ENCODE measurements at regions not wholly inside any gene's neighbourhood (a gene's known extent, or its start where the extent isn't known, plus 50 kb on each side); places are given as distances from the start of the nearest gene placed in this dataset.

DNA sequence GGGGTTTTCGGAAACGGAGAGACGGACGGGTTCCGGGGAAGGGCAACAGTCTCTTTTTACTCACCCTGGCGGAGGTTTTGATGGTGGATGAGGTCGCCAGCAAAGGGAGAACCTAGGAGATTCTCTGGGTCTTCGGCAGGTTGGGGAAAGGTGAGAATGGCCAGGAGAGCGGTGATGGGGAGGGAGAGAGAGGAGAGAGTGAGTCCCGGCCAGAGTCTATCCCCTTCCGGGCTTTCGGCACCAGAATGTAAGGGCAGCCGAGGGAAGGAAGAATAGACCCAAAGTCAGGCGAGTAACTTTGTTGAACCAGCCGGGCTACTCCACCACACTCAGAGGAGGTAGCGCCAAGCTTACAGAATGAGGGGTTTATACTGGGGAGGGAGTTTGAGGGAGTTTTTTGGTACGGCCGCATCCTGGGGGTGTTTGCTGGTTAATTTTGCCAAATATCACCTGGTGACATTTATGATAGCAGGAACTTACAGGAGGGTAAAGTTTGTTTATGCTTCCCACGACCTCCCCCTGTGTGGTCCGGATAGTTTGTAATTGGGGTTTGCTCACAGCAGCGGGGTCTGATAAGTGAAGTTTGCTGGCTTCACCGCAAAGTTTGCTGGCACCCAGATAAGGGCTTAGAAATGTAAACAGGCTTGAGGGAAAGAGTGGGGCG is 141.1 kb upstream of the ETV3 start:
- DNase-seq (ENCODE audit: low spot score in 2 of 2), result no peak
- 18 to 69% methylated on average over 23 of the region's 23 CpGs for WGBS, 2 donors
- Histone ChIP-seq H3K9me3 (no peaks in the 10 kb centered on the region), H3K4me3 (no peak overlapping the region), H3K4me1 (no peaks in the 10 kb centered on the region), H3K27ac (no peak overlapping the region), H3K36me3 (no peaks in the 10 kb centered on the region), H3K27me3 (no peaks in the 10 kb centered on the region)
- TF ChIP-seq EP300 (IDR thresholded peaks at IDR 0.05) (no peak), POLR2A (IDR thresholded peaks at IDR 0.05) (no peak)
- TF ChIP-seq, protein P1, sequence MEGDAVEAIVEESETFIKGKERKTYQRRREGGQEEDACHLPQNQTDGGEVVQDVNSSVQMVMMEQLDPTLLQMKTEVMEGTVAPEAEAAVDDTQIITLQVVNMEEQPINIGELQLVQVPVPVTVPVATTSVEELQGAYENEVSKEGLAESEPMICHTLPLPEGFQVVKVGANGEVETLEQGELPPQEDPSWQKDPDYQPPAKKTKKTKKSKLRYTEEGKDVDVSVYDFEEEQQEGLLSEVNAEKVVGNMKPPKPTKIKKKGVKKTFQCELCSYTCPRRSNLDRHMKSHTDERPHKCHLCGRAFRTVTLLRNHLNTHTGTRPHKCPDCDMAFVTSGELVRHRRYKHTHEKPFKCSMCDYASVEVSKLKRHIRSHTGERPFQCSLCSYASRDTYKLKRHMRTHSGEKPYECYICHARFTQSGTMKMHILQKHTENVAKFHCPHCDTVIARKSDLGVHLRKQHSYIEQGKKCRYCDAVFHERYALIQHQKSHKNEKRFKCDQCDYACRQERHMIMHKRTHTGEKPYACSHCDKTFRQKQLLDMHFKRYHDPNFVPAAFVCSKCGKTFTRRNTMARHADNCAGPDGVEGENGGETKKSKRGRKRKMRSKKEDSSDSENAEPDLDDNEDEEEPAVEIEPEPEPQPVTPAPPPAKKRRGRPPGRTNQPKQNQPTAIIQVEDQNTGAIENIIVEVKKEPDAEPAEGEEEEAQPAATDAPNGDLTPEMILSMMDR (IDR thresholded peaks at IDR 0.05), result no peak

DNA sequence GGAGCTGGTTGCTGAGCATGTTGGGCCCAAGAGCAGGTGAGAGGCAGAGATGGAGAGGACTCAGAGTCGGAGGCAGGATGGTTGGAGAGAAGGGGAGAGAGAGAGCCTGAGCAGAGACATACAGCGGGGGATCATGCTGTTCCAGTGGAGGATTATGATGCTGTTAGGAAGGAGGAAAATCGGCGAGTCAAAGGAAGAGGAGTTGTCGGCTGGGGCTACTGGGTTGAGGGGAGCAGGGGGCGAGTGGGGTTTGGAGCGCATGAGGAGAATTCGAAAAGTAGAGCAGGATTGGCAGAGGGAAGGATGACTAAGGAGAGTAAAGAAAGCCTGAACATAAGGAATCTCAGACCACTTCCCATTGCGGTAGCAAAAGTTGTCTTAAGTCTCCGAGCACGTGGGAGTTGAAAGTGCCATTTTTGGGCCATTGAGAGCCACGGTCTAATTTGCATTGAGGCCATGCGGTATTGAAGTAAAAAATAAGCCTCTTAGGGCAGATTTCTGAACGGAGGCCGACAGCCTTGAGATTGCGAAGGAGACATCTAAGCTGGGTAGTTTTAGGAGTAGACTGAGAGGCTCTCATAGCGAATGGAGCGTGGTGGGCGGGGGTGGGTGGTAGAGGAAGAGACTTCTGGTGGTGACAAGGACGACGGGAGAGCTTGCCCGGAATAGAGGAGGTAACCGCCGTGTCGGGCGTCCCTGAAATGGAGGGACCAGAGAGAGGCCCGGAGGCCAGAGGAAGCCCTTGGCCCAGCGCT is 140.4 kb upstream of the ETV3 start:
- no peak for DNase-seq (ENCODE audit: low spot score in 2 of 2)
- H3K4me1 ChIP-seq, result no peaks in the 10 kb centered on the region
- H3K27ac ChIP-seq, result no peak overlapping the region
- no peaks in the 10 kb centered on the region for H3K9me3 ChIP-seq
- H3K27me3 ChIP-seq, result no peaks in the 10 kb centered on the region
- H3K4me3 ChIP-seq, result no peak overlapping the region
- TF ChIP-seq, protein P1 (IDR thresholded peaks at IDR 0.05), result no peak
- TF ChIP-seq EP300 (IDR thresholded peaks at IDR 0.05) (no peak), POLR2A (IDR thresholded peaks at IDR 0.05) (no peak)
- 61 to 91% methylated on average over 28 of the region's 28 CpGs for WGBS, 2 donors
- no peaks in the 10 kb centered on the region for H3K36me3 ChIP-seq

DNA sequence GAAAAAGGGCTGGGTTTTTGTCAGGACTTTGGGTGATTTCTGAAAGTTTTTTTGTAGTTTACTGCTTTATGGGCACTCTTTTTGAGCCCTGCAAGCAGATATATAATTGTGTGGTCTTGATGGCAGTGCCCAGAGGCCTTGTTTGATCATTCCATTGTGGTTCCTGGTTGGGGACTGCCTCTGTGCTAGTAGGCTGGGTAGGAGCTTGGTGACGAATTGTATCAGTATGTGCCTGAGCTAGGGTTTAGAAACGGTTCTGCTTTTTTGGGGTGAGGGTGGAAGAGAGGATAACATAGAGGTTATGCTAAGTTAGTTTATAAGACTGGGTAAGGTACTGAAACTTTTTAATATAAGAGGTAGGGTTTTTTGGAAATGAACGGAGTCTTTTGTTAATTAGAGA is 139.7 kb upstream of the ETV3 start:
- WGBS, 2 donors, result 53 to 69% methylated on average over 3 of the region's 3 CpGs
- no peaks in the 10 kb centered on the region for H3K36me3 ChIP-seq
- H3K27ac ChIP-seq, result no peak overlapping the region
- TF ChIP-seq, protein P1 (IDR thresholded peaks at IDR 0.05), result no peak
- H3K4me1 ChIP-seq, result no peaks in the 10 kb centered on the region
- no peak overlapping the region for H3K4me3 ChIP-seq
- no peaks in the 10 kb centered on the region for H3K9me3 ChIP-seq
- no peak for DNase-seq (ENCODE audit: low spot score in 2 of 2)
- H3K27me3 ChIP-seq, result no peaks in the 10 kb centered on the region

DNA sequence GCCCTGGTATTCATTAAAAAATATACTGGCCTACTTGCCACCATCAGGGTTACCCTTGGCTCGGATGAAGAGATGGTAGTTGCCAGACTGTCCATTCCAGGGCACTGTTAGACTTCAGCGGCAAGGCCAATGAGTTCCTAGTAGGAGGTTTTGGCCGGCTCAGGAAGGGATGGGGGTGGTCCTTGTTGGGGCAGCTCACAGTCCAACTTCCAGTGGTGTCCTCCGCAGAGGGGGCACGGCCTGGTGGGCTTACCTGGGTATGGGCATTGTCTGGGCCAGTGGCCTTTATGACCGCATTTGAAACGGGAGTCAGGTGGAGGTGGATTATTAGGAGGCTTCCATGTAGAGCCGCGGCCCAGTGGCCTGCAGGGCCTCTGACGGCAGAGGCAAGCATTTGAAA is 139.1 kb upstream of the ETV3 start:
- Histone ChIP-seq H3K27ac (no peak overlapping the region), H3K4me1 (no peaks in the 10 kb centered on the region), H3K4me3 (no peak overlapping the region), H3K9me3 (no peaks in the 10 kb centered on the region), H3K36me3 (no peaks in the 10 kb centered on the region), H3K27me3 (no peaks in the 10 kb centered on the region)
- TF ChIP-seq POLR2A (IDR thresholded peaks at IDR 0.05), result no peak
- TF ChIP-seq, protein P1 (IDR thresholded peaks at IDR 0.05), result no peak
- TF ChIP-seq EP300 (IDR thresholded peaks at IDR 0.05), result no peak
- no peak for DNase-seq (ENCODE audit: low spot score in 2 of 2)
- WGBS, 2 donors, result 86% methylated on average over 8 to 10 of the region's 10 CpGs

DNA sequence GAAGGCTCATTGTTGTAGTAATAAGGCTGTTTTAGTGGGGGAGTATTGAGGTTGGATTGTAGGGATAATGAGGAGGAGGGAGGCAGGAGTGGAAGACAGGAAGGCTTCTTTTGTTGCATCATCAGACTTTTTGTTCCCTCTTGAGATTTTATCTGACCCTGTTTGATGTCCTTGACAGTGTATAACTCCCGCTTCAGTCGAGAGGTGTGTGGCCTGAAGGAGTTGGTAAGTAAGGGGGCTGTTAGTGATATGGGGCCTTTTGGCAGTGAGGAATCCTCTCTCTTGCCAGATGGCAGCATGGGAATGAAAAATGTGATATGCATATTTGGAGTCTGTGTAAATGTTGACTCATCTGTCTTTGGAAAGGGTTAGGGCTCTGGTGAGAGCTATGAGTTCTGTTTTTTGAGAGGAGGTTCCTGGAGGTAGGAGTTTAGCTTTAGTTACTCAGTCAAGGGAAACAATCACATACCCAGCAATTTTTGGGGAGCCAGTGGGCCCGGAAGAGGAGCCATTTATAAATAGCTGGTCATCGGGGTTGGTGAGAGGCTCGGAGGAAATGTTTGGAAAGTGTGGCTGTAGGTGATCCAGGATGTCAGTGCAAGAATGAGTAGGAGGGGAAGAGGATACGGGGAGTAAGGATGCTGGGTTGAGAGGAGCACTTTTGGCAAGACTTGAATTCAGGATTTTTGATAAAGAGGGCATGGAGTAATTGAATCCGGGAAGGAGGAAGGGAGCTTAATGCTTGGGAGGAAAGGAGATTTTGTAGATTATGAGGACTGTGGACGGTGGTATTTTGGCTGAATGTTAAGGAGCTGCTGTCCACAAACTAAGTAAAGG is 136.7 kb upstream of the ETV3 start:
- no peaks in the 10 kb centered on the region for H3K36me3 ChIP-seq
- DNase-seq (ENCODE audit: low spot score in 2 of 2), result no peak

More for the DNA sequence above, 136.7 kb upstream of the ETV3 start:
- TF ChIP-seq, protein P1 (IDR thresholded peaks at IDR 0.05), result no peak
- TF ChIP-seq POLR2A (IDR thresholded peaks at IDR 0.05) (no peak), EP300 (IDR thresholded peaks at IDR 0.05) (no peak)
- H3K4me3 ChIP-seq, result no peak overlapping the region
- no peaks in the 10 kb centered on the region for H3K9me3 ChIP-seq
- no peak overlapping the region for H3K27ac ChIP-seq
- no peaks in the 10 kb centered on the region for H3K27me3 ChIP-seq
- 56 to 64% methylated on average over 8 of the region's 8 CpGs for WGBS, 2 donors
- no peaks in the 10 kb centered on the region for H3K4me1 ChIP-seq

Measured in tibial nerve (tissue), 4 donors.